OCI-LY3 (cell line): ENCODE measurements at regions not wholly inside any gene's neighbourhood (a gene's known extent, or its start where the extent isn't known, plus 50 kb on each side); places are given as distances from the start of the nearest gene placed in this dataset.

ENCODE experiments used
- H2AFZ ChIP-seq: fragments of 200-600, 300-600 bp; shearing (Covaris generic); 2 replicates; pipeline ENCODE4 v1.6.0; 2014; ENCODE audit warnings: antibody characterized with exemption, low read depth, low read length
- H3K27ac ChIP-seq: fragments of 200-600, 300-600 bp; sonication (generic); 2 replicates; pipeline ENCODE4 v1.5.1; 2014; ENCODE audit warnings: mild to moderate bottlenecking, low read length, moderate library complexity, mixed read lengths
- H3K27me3 ChIP-seq: fragments of 200-600, 300-600 bp; sonication (generic); 2 replicates; pipeline ENCODE4 v1.6.1; 2014; ENCODE audit warnings: low read depth, low read length, mixed read lengths
- H3K36me3 ChIP-seq: fragments of 200-600, 300-600 bp; sonication (generic); replicated peaks from 2 replicates; pipeline ENCODE3; 2014; ENCODE audit warnings: low read depth, low read length, mixed read lengths
- H3K4me1 ChIP-seq: fragments of 300-600, 200-600 bp; sonication (generic); 2 replicates; pipeline ENCODE4 v1.6.1; 2014; ENCODE audit warnings: low read length, mixed read lengths
- H3K4me2 ChIP-seq: fragments of 200-600, 300-600 bp; sonication (generic); 2 replicates; pipeline ENCODE4 v1.6.1; 2014; ENCODE audit warnings: low read length, mixed read lengths
- H3K4me3 ChIP-seq: fragments of 300-600, 200-600 bp; sonication (generic); 2 replicates; pipeline ENCODE4 v1.5.1; 2014; ENCODE audit warnings: antibody characterized with exemption, mild to moderate bottlenecking, low read length, moderate library complexity
- H3K79me2 ChIP-seq: fragments of 300-600, 200-600 bp; shearing (Covaris generic); 2 replicates; pipeline ENCODE4 v1.6.1; 2014; ENCODE audit warnings: mild to moderate bottlenecking, low read length, mixed read lengths
- H3K9ac ChIP-seq: fragments of 300-600, 200-600 bp; shearing (Covaris generic); 2 replicates; pipeline ENCODE4 v1.6.0; 2014; ENCODE audit warnings: mild to moderate bottlenecking, low read length, moderate library complexity
- H3K9me3 ChIP-seq: fragments of 200-600, 300-600 bp; shearing (Covaris generic); 2 replicates; pipeline ENCODE4 v1.6.1; 2014; ENCODE audit warnings: low read length, mixed read lengths; ENCODE audit not compliant: insufficient read depth
- H4K20me1 ChIP-seq: fragments of 200-600, 300-600 bp; sonication (generic); 2 replicates; pipeline ENCODE4 v1.6.1; 2016; ENCODE audit warnings: low read length, mixed read lengths; ENCODE audit not compliant: insufficient read depth
- CTCF ChIP-seq: fragments of 200-600, 300-600 bp; sonication (generic); IDR thresholded peaks from 2 replicates; pipeline ENCODE4 v1.5.1; 2014; ENCODE audit warnings: antibody characterized with exemption, low read length, low read depth
- EZH2phosphoT487 ChIP-seq: fragments of 200-600 bp; shearing (Covaris generic); IDR thresholded peaks from 2 replicates; pipeline ENCODE4 v1.6.1; 2018; ENCODE audit warnings: antibody characterized with exemption, mixed run types, low read depth

GRCh38 chr1:30103708-30104411 is 619.5 kb downstream of the MATN1 start:
- H3K4me3 ChIP-seq = no peak overlapping the region
- no peak overlapping the region for H3K4me2 ChIP-seq
- no peaks in the 10 kb centered on the region for H3K36me3 ChIP-seq
- no peak overlapping the region for H3K9ac ChIP-seq
- no peaks in the 10 kb centered on the region for H3K79me2 ChIP-seq
- no peak for TF ChIP-seq CTCF
- TF ChIP-seq EZH2phosphoT487 = no peak
- H3K9me3 ChIP-seq = no peaks in the 10 kb centered on the region
- no peaks in the 10 kb centered on the region for H3K4me1 ChIP-seq
- no peak overlapping the region for H2AFZ ChIP-seq
- H3K27ac ChIP-seq = no peak overlapping the region
- H3K27me3 ChIP-seq = no peaks in the 10 kb centered on the region
- no peaks in the 10 kb centered on the region for H4K20me1 ChIP-seq

GRCh38 chr1:30102605-30103004 is 620.8 kb downstream of the MATN1 start:
- TF ChIP-seq CTCF (no peak), EZH2phosphoT487 (no peak)
- no peaks in the 10 kb centered on the region for H3K4me1 ChIP-seq

GRCh38 chr1:30101487-30102227 is 621.7 kb downstream of the MATN1 start:
- no peaks in the 10 kb centered on the region for H3K4me1 ChIP-seq
- H3K27me3 ChIP-seq = no peaks in the 10 kb centered on the region
- no peak overlapping the region for H3K4me3 ChIP-seq
- H3K27ac ChIP-seq = no peak overlapping the region
- no peaks in the 10 kb centered on the region for H3K36me3 ChIP-seq
- no peak for TF ChIP-seq CTCF
- no peak for TF ChIP-seq EZH2phosphoT487
- H2AFZ ChIP-seq = no peak overlapping the region
- H4K20me1 ChIP-seq = no peaks in the 10 kb centered on the region
- no peaks in the 10 kb centered on the region for H3K9me3 ChIP-seq
- H3K4me2 ChIP-seq = no peak overlapping the region
- no peaks in the 10 kb centered on the region for H3K79me2 ChIP-seq
- H3K9ac ChIP-seq = no peak overlapping the region

More at GRCh38 chr1:30102605-30103004, 620.8 kb downstream of the MATN1 start:
- no peaks in the 10 kb centered on the region for H3K27me3 ChIP-seq
- H3K79me2 ChIP-seq = no peaks in the 10 kb centered on the region
- no peak overlapping the region for H3K4me3 ChIP-seq
- H2AFZ ChIP-seq = no peak overlapping the region
- no peaks in the 10 kb centered on the region for H4K20me1 ChIP-seq
- no peaks in the 10 kb centered on the region for H3K36me3 ChIP-seq
- H3K9me3 ChIP-seq = no peaks in the 10 kb centered on the region
- no peak overlapping the region for H3K27ac ChIP-seq
- no peak overlapping the region for H3K9ac ChIP-seq
- H3K4me2 ChIP-seq = no peak overlapping the region

- TF ChIP-seq CTCF (no peak), EZH2phosphoT487 (no peak)
- Histone ChIP-seq H3K4me2 (no peak overlapping the region), H2AFZ (no peak overlapping the region)
These were observed 622.4 kb downstream of the MATN1 start for GRCh38 chr1:30101016-30101415.

More at GRCh38 chr1:30101016-30101415, 622.4 kb downstream of the MATN1 start:
- Histone ChIP-seq H4K20me1 (no peaks in the 10 kb centered on the region), H3K9me3 (no peaks in the 10 kb centered on the region), H3K27ac (no peak overlapping the region), H3K4me3 (no peak overlapping the region), H3K36me3 (no peaks in the 10 kb centered on the region), H3K27me3 (no peaks in the 10 kb centered on the region), H3K79me2 (no peaks in the 10 kb centered on the region), H3K4me1 (no peaks in the 10 kb centered on the region), H3K9ac (no peak overlapping the region)
